ENCODE measurements at regions not wholly inside any gene's neighbourhood (a gene's known extent, or its start where the extent isn't known, plus 50 kb on each side); places are given as distances from the start of the nearest gene placed in this dataset.

GRCh38 chr3:31254483-31254882, 278.2 kb upstream of the STT3B start:
- DNase-seq = peak; percentile 53

- peak; percentile 24 for DNase-seq
Observed at GRCh38 chr3:31255007-31255581, 277.6 kb upstream of the STT3B start.

GRCh38 chr3:31262201-31262600, 270.5 kb upstream of the STT3B start:
- no peak for DNase-seq

- DNase-seq = no peak
Observed at GRCh38 chr3:31263897-31264296, 268.8 kb upstream of the STT3B start.

- no peak for DNase-seq
Observed at GRCh38 chr3:31265646-31266428, 266.9 kb upstream of the STT3B start.

- DNase-seq = no peak
Observed at GRCh38 chr3:31268868-31269267, 263.9 kb upstream of the STT3B start.

GRCh38 chr3:31270010-31270409, 262.7 kb upstream of the STT3B start:
- DNase-seq = no peak

- DNase-seq = no peak
Observed at GRCh38 chr3:31274326-31275024, 258.2 kb upstream of the STT3B start.

- no peak for DNase-seq
Observed at GRCh38 chr3:31275038-31275572, 257.6 kb upstream of the STT3B start.

GRCh38 chr3:31275583-31275982, 257.1 kb upstream of the STT3B start:
- DNase-seq = no peak

GRCh38 chr3:31277582-31277981, 255.1 kb upstream of the STT3B start:
- DNase-seq = no peak

- no peak for DNase-seq
Observed at GRCh38 chr3:31278532-31278931, 254.2 kb upstream of the STT3B start.

- DNase-seq = no peak
Observed at GRCh38 chr3:31284776-31285175, 247.9 kb upstream of the STT3B start.

- no peak for DNase-seq
Observed at GRCh38 chr3:31285833-31286486, 246.8 kb upstream of the STT3B start.

- no peak for DNase-seq
Observed at GRCh38 chr3:31288224-31288623, 244.5 kb upstream of the STT3B start.

GRCh38 chr3:31288641-31289100, 244.1 kb upstream of the STT3B start:
- no peak for DNase-seq

- no peak for DNase-seq
Observed at GRCh38 chr3:31289584-31289983, 243.1 kb upstream of the STT3B start.

- DNase-seq = no peak
Observed at GRCh38 chr3:31290046-31290445, 242.7 kb upstream of the STT3B start.

- DNase-seq = no peak
Observed at GRCh38 chr3:31291818-31292217, 240.9 kb upstream of the STT3B start.

- no peak for DNase-seq
Observed at GRCh38 chr3:31294430-31295149, 238.1 kb upstream of the STT3B start.

GRCh38 chr3:31295150-31295765, 237.5 kb upstream of the STT3B start:
- DNase-seq = no peak

- DNase-seq = no peak
Observed at GRCh38 chr3:31297726-31298298, 234.9 kb upstream of the STT3B start.
